ENCODE measurements at regions not wholly inside any gene's neighbourhood (a gene's known extent, or its start where the extent isn't known, plus 50 kb on each side); places are given as distances from the start of the nearest gene placed in this dataset.

GRCh38 chr21:24890021-24890420 is 717.3 kb downstream of the MRPL39 start (continued):
- no peak for TF ChIP-seq RFX5 (IDR thresholded peaks at IDR 0.05; ENCODE audit: borderline replicate concordance, low read depth, low read length)
- no peak for TF ChIP-seq CHD7 (IDR thresholded peaks at IDR 0.05; ENCODE audit: insufficient replicate concordance, low read length)
